SU-DHL-6 (cell line): ENCODE measurements at regions not wholly inside any gene's neighbourhood (a gene's known extent, or its start where the extent isn't known, plus 50 kb on each side); places are given as distances from the start of the nearest gene placed in this dataset.

ENCODE experiments used
- H2AFZ ChIP-seq: fragments of 200-600 bp; sonication (generic); 2 replicates; pipeline ENCODE4 v1.6.1; 2014; ENCODE audit warnings: low read depth, mild to moderate bottlenecking, moderate library complexity, mixed read lengths, antibody characterized with exemption, low read length; ENCODE audit not compliant: severe bottlenecking
- H3F3A ChIP-seq: fragments of 200-600 bp; shearing (Covaris generic); 2 replicates; pipeline ENCODE4 v1.6.0; 2016; ENCODE audit warnings: antibody characterized with exemption, mild to moderate bottlenecking; ENCODE audit not compliant: insufficient read depth
- H3K27ac ChIP-seq: fragments of 200-600 bp; sonication (generic); 2 replicates; pipeline ENCODE4 v1.5.1; 2016; ENCODE audit warnings: low read depth, mild to moderate bottlenecking, low read length, moderate library complexity, mixed read lengths
- H3K27me3 ChIP-seq: fragments of 200-600 bp; sonication (generic), shearing (Covaris generic); 2 replicates; pipeline ENCODE4 v1.6.0; 2014; ENCODE audit warnings: mild to moderate bottlenecking, low read length
- H3K36me3 ChIP-seq: fragments of 200-600 bp; sonication (generic); 2 replicates; pipeline ENCODE4 v1.6.1; 2014; ENCODE audit warnings: mild to moderate bottlenecking, low read length, mixed read lengths
- H3K4me2 ChIP-seq: fragments of 300-600, 200-600 bp; shearing (Covaris generic), sonication (generic); 2 replicates; pipeline ENCODE4 v1.6.0; 2014; ENCODE audit warnings: low read length, low read depth, mild to moderate bottlenecking; ENCODE audit not compliant: poor library complexity, severe bottlenecking
- H3K4me3 ChIP-seq: fragments of 200-600 bp; sonication (generic); 2 replicates; pipeline ENCODE4 v1.5.1; 2014; ENCODE audit warnings: antibody characterized with exemption, low read length, mild to moderate bottlenecking, mixed read lengths; ENCODE audit not compliant: insufficient read depth, poor library complexity, severe bottlenecking
- H3K79me2 ChIP-seq: fragments of 200-600 bp; sonication (generic); 2 replicates; pipeline ENCODE4 v1.6.1; 2014; ENCODE audit warnings: mild to moderate bottlenecking, low read length, moderate library complexity; ENCODE audit not compliant: insufficient read depth
- H3K9ac ChIP-seq: fragments of 200-600 bp; sonication (generic); 2 replicates; pipeline ENCODE4 v1.7.0; 2014; ENCODE audit warnings: mild to moderate bottlenecking, low read length
- H3K9me2 ChIP-seq: fragments of 200-600 bp; sonication (generic); replicated peaks from 2 replicates; pipeline ENCODE4 v1.6.1; 2014; ENCODE audit warnings: low read length; ENCODE audit not compliant: insufficient read depth
- H3K9me3 ChIP-seq: fragments of 200-600 bp; sonication (generic); 2 replicates; pipeline ENCODE4 v1.6.1; 2014; ENCODE audit warnings: low read length, mixed read lengths; ENCODE audit not compliant: insufficient read depth
- H4K20me1 ChIP-seq: fragments of 200-600 bp; sonication (generic); 2 replicates; pipeline ENCODE4 v1.6.1; 2014; ENCODE audit warnings: low read depth, mild to moderate bottlenecking, antibody characterized with exemption, low read length, moderate library complexity, mixed read lengths
- EZH2phosphoT487 ChIP-seq: fragments of 200-600 bp; sonication (generic), shearing (Covaris generic); conservative IDR thresholded peaks from 2 replicates; pipeline ENCODE4 v1.6.1; 2018; ENCODE audit warnings: mild to moderate bottlenecking, antibody characterized with exemption, low read length, moderate library complexity, mixed read lengths
- TF ChIP-seq, protein P1 (sequence below): fragments of 200-600 bp; sonication (generic); IDR thresholded peaks from one replicate; pipeline ENCODE4 v1.5.1; 2017; ENCODE audit warnings: antibody characterized with exemption, mild to moderate bottlenecking, low read length, moderate library complexity; ENCODE audit not compliant: insufficient read depth, poor library complexity, severe bottlenecking

DNA sequence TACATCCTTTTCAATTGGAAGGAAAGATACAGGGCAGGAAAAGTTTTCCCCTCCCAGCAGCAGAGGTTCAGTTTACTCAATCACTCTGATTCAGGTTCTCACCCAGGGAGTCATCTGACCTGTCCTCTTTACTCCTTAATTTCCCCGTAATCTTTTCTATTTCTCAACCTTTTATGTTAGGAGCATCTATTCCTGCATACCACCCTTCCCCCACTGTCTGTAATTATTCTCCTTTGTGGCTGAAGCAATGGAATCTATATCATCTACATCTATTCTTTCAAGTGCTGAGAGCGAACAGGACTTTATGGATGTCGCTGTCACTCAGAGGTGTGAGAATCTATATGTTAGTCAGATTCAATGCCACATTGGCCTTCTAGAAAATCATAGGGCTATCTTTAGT is 175.2 kb downstream of the NOL4 start:
- Histone ChIP-seq H3K9ac (no peak overlapping the region), H3K9me3 (no peaks in the 10 kb centered on the region), H2AFZ (no peak overlapping the region), H3K4me3 (no peak overlapping the region), H4K20me1 (no peaks in the 10 kb centered on the region; the same call in 1 of the 2 replicates), H3K4me2 (no peak overlapping the region), H3K36me3 (no peaks in the 10 kb centered on the region), H3K27ac (no peak overlapping the region), H3K27me3 (no peaks in the 10 kb centered on the region), H3K79me2 (no peaks in the 10 kb centered on the region), H3K9me2 (no peaks in the 10 kb centered on the region), H3F3A (no peaks in the 10 kb centered on the region)
- TF ChIP-seq, protein P1, sequence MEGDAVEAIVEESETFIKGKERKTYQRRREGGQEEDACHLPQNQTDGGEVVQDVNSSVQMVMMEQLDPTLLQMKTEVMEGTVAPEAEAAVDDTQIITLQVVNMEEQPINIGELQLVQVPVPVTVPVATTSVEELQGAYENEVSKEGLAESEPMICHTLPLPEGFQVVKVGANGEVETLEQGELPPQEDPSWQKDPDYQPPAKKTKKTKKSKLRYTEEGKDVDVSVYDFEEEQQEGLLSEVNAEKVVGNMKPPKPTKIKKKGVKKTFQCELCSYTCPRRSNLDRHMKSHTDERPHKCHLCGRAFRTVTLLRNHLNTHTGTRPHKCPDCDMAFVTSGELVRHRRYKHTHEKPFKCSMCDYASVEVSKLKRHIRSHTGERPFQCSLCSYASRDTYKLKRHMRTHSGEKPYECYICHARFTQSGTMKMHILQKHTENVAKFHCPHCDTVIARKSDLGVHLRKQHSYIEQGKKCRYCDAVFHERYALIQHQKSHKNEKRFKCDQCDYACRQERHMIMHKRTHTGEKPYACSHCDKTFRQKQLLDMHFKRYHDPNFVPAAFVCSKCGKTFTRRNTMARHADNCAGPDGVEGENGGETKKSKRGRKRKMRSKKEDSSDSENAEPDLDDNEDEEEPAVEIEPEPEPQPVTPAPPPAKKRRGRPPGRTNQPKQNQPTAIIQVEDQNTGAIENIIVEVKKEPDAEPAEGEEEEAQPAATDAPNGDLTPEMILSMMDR, result no peak
- TF ChIP-seq EZH2phosphoT487, result no peak

DNA sequence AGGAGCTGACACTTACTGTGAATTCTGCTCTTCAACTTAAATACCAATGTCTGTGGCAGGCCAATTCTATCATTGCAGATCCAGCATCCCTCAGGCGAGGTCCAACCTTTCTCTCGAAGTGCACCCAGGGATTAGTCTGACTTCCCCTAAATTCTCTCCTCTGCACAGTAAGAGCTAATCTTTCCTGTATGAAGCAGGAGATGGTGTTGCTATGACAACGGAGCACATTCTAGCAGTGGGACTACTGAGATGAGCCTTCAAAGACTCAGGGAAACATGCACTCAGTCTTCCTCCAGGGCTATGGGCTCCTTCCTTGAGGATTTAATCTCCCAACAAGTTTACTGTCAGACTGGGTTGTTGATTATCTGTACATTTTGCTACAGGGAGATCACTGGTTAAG is 176.3 kb downstream of the NOL4 start:
- Histone ChIP-seq H3K79me2 (no peaks in the 10 kb centered on the region), H2AFZ (no peak overlapping the region), H3K9ac (no peak overlapping the region), H4K20me1 (no peaks in the 10 kb centered on the region; the same call in 1 of the 2 replicates), H3K4me2 (no peak overlapping the region), H3K27me3 (no peaks in the 10 kb centered on the region), H3K9me3 (no peaks in the 10 kb centered on the region), H3K36me3 (no peaks in the 10 kb centered on the region), H3K9me2 (no peaks in the 10 kb centered on the region), H3K27ac (no peak overlapping the region), H3F3A (no peaks in the 10 kb centered on the region), H3K4me3 (no peak overlapping the region)
- TF ChIP-seq, protein P1, result no peak

DNA sequence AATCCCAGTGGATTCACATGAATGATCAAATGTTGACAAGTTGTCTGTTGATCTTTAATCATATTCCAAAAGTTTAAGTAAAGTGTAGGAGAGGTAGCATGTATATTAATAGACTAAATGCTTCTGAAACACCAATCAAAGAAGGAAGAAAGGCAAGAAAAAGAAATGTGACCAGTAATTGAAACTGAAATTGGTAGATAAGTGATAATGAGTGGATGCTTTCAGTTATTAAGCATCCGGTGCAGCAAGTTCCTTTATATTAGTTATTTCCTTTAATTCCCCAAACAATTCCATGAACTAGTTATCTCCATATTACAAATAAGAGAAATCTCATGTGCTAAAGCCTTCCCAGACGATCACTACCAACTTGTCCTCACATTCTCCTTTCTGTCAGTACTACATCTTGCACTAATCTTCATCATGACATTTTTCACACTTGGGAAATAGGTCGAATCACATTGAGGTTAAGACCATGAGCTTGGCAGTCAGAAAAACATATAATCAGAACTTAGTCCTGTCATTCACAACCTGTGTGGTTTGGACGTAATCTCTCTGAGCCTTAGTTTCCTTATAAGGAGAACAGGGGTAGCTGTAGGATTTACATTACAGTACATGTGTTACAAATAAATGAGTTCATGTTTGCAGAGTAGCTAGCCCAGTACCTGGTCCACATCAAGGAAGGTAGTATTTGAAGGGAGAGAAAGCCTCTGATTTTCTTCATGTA is 182.1 kb downstream of the NOL4 start:
- no peaks in the 10 kb centered on the region for H3K9me3 ChIP-seq
- H3K36me3 ChIP-seq, result no peaks in the 10 kb centered on the region
- no peaks in the 10 kb centered on the region; the same call in 1 of the 2 replicates for H4K20me1 ChIP-seq
- H3K4me2 ChIP-seq, result no peak overlapping the region
- no peak overlapping the region for H3K9ac ChIP-seq
- no peaks in the 10 kb centered on the region for H3K79me2 ChIP-seq
- no peaks in the 10 kb centered on the region for H3K9me2 ChIP-seq
- H3K27ac ChIP-seq, result no peak overlapping the region
- TF ChIP-seq, protein P1, result no peak
- H3F3A ChIP-seq, result no peaks in the 10 kb centered on the region
- no peaks in the 10 kb centered on the region for H3K27me3 ChIP-seq
- H3K4me3 ChIP-seq, result no peak overlapping the region
- no peak overlapping the region for H2AFZ ChIP-seq
